ENCODE measurements at regions not wholly inside any gene's neighbourhood (a gene's known extent, or its start where the extent isn't known, plus 50 kb on each side); places are given as distances from the start of the nearest gene placed in this dataset.

DNA sequence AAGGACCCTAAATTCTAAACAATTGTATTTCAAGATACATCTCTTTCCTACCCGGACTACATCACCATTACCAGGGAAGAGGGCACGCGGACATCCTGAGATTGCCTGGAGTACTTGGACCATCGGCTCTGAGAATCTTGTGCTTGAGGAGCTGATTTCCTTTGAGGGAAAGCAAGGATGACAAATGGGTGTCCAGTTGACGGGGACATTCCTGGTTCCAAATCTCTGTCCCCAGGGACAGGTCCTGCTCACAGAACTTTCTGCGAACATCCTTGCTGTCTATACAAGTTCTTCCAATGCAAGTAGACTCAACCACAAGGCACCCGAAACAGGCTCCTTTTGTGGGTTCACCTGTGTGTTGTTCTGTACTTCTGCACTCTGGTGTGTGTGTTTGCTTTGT is 289.5 kb upstream of the MYT1L start:
- dilution Hi-C loops (cut with HindIII; ENCODE audit: low sequenced_read_pairs, unreplicated experiment): no loop called here

More for the DNA sequence above, 289.5 kb upstream of the MYT1L start:
- TF ChIP-seq BHLHE40 (IDR thresholded peaks at IDR 0.05; ENCODE audit: low read depth, low read length): no peak
- no peak overlapping the region for H3K4me2 ChIP-seq (ENCODE audit: low read depth, low read length)
- H3K23ac ChIP-seq (ENCODE audit: low read depth, low read length): no peak overlapping the region
- H2BK120ac ChIP-seq (ENCODE audit: low read depth, low read length): no peak overlapping the region
- H2AFZ ChIP-seq (replicated peaks; ENCODE audit: low read length, poor library complexity): no peak overlapping the region
- no peak overlapping the region for H4K5ac ChIP-seq (ENCODE audit: low read depth, low read length)
- H3K27me3 ChIP-seq (ENCODE audit: control insufficient read depth, insufficient read depth, low read length): no peaks in the 10 kb centered on the region
- CTCF ChIA-PET: no interaction called here
- H2AK5ac ChIP-seq (ENCODE audit: low read depth, low read length): no peak overlapping the region
- no TSS peak for BruUV-seq (replicated peaks)
- no peak for ATAC-seq (ENCODE audit: low read depth)
- no peak overlapping the region for H2BK20ac ChIP-seq (ENCODE audit: low read depth, low read length)
- H3K4ac ChIP-seq (ENCODE audit: low read depth, low read length): no peak overlapping the region
- DNase-seq: no peak
- no peak overlapping the region for H4K8ac ChIP-seq (ENCODE audit: low read depth in 2 of 2, low read length in 2 of 2)
- H3K4me3 ChIP-seq (ENCODE audit: insufficient read depth, low read depth, low read length): no peak overlapping the region
- no peak overlapping the region for H4K91ac ChIP-seq (ENCODE audit: insufficient read depth, low read depth, low read length)
- no peaks in the 10 kb centered on the region for H3K36me3 ChIP-seq (ENCODE audit: control insufficient read depth, insufficient read depth, low read length)
- no peaks in the 10 kb centered on the region for H3K4me1 ChIP-seq (ENCODE audit: control insufficient read depth, insufficient read depth, low read length)
- H2BK15ac ChIP-seq (ENCODE audit: low read depth, low read length): no peak overlapping the region
- in situ Hi-C loops (cut with MboI; ENCODE audit: low sequenced_read_pairs): no loop called here
- POLR2A ChIA-PET (ENCODE audit: unreplicated experiment): no interaction called here
- H2BK5ac ChIP-seq (ENCODE audit: low read depth, low read length, poor library complexity, severe bottlenecking): no peak overlapping the region
- H3K79me1 ChIP-seq (ENCODE audit: low read depth in 1 of 2, low read length in 2 of 2): no peaks in the 10 kb centered on the region
- peaks cover 12% of the 10 kb centered on the region for H3K9me3 ChIP-seq (ENCODE audit: control insufficient read depth, insufficient read depth, low read length)
- no peak overlapping the region for H2AK9ac ChIP-seq (replicated peaks; ENCODE audit: low read depth, low read length, poor library complexity)
- no peak overlapping the region for H3K56ac ChIP-seq (ENCODE audit: extremely low read depth, insufficient read depth, low read length)
- intact Hi-C loops (cut with micrococcal nuclease): no loop called here
- WGBS, 2 experiments (ENCODE audit: extremely low coverage in 2 of 2, insufficient read length in 1 of 2): no CpG with 5 or more reads among the region's 7 CpGs
- H3K27ac ChIP-seq (ENCODE audit: insufficient read depth, low read length): no peak overlapping the region
- H3K14ac ChIP-seq (replicated peaks; ENCODE audit: low read depth, low read length): no peak overlapping the region
- no peak overlapping the region for H3K18ac ChIP-seq (ENCODE audit: low read depth, low read length)
- no peak overlapping the region for H3K9ac ChIP-seq (ENCODE audit: low read depth, low read length)
- no peaks in the 10 kb centered on the region for H4K20me1 ChIP-seq (ENCODE audit: insufficient read depth, low read length)
- H3K9me1 ChIP-seq (ENCODE audit: insufficient read depth, low read length): no peaks in the 10 kb centered on the region
